C1 segment of cervical spinal cord (tissue), 14 donors: ENCODE measurements at regions not wholly inside any gene's neighbourhood (a gene's known extent, or its start where the extent isn't known, plus 50 kb on each side); places are given as distances from the start of the nearest gene placed in this dataset.
"Not testable (repeated sequence)": the region's sequence is repeated elsewhere in the genome, so short reads cannot be mapped to it uniquely, and the experiment has no call there.

Source experiments
- DNase-seq, 14 donors: peaks; one replicate each; lab custom pipeline; 2025; lab: John Stamatoyannopoulos, UW

GRCh38 chr4:114034189-114034588 is 54.7 kb upstream of the ARSJ start:
- DNase-seq: no peak

DNA sequence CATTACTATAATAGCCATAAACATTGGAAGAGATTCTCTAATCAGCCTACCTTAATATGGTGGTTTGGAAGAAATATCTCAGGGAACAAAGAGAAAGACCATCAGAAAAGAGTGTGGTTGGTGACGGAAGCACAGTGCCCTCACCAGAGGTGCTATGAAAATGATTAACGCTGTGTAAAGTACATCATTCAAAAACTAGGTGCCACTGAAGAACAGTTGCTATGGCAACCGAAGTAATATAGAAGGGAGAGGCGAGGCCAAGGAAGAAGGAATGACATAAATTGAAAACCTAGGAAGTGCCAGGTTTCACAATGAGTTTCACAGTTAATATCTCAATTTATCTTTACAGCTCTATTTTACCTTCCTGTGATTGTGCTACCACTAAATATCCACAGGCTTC is 57.0 kb upstream of the ARSJ start:
- DNase-seq: peak in 1 of 14 donors; percentile 23

DNA sequence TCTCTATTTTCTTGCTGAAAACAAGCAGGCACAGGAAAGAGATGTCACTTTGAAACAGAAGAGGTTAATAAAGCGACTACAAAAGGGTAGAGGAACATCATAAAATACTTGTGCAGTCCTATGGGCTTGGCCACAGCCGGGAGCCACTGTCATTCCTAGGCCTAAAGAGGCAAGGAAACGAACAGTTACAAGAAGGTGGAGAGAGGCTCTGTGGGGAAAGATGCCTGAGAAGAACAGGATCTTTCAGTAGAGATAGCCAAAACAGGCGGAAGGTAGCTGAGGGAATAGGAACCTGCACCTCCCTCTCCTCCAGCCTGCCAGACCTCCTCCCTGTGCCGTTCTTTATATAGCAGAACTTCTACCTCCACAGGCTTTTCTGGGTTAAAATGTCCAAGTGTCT is 57.4 kb upstream of the ARSJ start:
- peak in 1 of 14 donors; percentile 38 for DNase-seq

- DNase-seq: no peak
Observed at GRCh38 chr4:114037988-114038387, 58.5 kb upstream of the ARSJ start.

DNA sequence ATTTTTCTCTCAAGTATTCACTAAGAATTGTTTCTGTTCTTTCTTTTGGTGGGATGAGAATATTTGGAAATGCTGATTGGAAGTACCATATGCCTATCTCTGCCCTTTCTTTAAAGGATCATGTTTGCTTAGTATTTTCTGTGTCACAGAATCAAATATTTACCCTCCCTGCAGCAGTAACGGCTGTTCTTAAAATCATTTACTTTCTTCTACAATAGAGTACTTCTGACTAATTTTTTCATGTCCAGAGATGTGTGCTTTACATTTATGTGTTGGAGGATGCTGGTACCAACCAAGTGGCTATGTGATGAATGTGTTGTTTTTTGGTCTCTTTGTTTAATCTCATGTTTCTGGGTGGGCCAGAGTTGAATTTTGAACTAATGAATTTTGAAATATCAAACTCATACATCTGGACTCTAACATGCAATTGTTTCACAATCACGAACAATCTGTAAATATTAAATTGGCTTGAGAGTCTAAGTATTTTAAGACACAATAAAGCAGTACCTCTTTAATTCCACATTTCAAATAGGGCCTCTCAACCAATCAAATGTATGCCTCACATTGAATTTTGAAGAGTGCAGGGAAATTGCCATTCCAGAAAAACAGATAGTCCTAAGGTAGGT is 59.4 kb upstream of the ARSJ start:
- DNase-seq: no peak

- peak in 1 of 14 donors; percentile 45 for DNase-seq
Observed at GRCh38 chr4:114040319-114041116, 61.1 kb upstream of the ARSJ start.

DNA sequence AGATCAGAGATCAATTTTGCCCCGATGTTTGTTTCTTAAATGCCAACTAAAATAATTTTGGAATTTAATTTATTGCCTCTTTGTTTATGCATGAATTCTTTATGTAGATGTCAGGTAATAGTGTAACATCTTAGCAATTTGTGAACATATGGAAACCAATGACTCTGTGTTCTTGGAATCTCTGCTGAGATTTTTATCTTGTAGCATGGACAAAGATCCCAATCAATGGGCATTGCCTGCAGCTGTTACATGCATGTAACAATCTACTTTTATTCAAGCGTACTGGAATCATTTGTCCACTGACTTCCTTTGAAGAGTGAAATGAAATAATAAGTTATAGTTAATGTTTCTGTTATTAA is 61.6 kb upstream of the ARSJ start:
- no peak for DNase-seq

DNA sequence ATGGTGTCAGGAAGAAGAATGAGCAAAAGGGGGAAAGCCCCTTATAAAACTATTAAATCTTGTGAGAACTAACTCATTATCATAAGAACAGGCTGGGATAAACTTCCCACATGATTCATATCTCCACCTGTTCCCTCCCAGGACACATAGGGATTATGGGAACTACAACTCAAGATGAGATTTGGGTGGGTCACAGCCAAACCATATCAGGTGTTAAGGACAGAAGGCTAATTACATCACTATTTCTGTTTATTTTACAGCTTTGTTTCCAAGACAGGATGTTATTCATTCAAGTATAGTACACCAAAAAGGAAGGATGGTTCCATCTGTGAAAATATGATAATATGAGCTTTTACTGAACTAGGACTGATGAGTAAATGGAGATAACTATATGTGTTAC is 63.7 kb upstream of the ARSJ start:
- peak in 1 of 14 donors; percentile 20 for DNase-seq

DNA sequence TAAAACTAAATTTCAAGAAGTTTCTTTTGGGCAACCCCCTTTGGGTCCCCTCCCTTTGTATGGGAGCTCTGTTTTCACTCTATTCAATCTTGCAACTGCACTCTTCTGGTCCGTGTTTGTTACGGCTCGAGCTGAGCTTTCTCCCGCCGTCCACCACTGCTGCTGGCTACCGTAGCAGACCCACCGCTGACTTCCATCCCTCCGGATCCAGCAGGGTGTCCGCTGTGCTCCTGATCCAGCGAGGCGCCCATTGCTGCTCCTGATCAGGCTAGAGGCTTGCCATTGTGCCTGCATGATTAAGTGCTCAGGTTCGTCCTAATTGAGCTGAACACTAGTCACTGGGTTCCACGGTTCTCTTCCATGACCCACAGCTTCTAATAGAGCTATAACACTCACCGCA is 64.9 kb upstream of the ARSJ start:
- not testable (repeated sequence) for DNase-seq

GRCh38 chr4:114046331-114046730 is 66.9 kb upstream of the ARSJ start:
- no peak for DNase-seq

DNA sequence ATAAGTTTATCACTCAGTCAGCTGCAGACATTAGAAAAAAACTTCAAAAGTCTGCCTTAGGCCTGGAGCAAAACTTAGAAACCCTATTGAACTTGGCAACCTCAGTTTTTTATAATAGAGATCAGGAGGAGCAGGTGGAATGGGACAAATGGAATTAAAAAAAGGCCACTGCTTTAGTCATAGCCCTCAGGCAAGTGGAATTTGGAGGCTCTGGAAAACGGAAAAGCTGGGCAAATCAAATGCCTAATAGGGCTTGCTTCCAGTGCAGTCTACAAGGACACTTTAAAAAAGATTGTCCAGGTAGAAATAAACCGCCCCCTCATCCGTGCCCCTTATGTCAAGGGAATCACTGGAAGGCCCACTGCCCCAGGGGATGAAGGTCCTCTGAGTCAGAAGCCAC is 68.7 kb upstream of the ARSJ start:
- not testable (repeated sequence) for DNase-seq

DNA sequence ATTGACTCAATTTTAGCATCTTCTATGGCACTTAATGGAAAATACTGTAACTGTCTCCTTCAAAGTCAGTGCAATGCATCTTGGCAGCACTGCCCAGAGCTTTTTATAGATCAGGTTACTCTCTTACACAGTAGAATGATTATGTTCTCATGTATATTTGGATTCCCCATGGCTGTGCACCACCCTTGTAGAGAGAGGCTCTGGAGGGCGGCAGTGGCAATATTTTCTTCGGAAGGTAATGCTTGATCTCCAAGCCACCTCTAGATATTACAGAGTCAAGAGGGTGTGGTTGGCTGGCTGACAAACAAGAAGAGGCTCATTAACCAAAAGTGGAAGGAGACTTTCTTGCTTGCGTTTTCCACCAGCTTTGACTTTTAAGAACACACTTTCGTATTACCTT is 72.8 kb upstream of the ARSJ start:
- no peak for DNase-seq

GRCh38 chr4:114056599-114056998 is 77.2 kb upstream of the ARSJ start:
- DNase-seq: no peak

DNA sequence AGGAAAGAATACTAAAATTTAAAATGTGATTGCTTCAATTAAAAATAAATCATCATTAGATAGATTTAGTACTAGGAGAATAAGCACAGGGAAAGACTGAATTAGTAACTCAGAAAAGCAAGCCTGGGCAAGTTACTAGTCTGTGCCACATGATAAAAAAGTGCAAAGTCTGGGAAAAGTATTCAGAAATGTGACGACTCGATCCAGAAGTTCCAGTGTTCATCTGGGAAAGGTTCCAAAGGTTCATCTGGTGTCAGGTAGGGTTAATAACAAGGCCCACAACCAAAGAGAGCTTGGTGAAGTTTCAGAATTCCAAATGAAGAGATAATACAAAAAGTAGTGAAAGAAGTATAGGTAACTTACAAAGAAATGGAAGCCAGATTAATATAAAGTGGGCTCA is 78.3 kb upstream of the ARSJ start:
- DNase-seq: no peak

DNA sequence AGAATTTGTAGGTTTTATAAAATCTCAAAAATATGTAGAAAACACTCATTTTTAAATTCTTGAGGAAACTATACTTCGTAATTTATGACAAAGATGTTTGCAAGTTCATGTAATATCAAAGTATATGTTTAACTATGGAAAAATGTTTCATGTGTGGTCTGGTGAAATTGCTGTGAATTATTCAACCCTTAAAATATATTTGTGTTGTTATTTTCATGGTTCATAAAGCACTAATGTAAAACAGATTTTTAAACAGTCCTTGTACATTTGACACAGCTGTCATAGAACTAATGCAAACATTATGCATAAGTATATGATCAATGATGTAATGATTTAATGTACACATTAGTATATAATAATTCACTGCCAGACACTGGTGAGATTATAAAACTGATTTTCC is 83.1 kb upstream of the ARSJ start:
- DNase-seq: no peak

- no peak for DNase-seq
Observed at GRCh38 chr4:114072781-114073180, 93.3 kb upstream of the ARSJ start.

DNA sequence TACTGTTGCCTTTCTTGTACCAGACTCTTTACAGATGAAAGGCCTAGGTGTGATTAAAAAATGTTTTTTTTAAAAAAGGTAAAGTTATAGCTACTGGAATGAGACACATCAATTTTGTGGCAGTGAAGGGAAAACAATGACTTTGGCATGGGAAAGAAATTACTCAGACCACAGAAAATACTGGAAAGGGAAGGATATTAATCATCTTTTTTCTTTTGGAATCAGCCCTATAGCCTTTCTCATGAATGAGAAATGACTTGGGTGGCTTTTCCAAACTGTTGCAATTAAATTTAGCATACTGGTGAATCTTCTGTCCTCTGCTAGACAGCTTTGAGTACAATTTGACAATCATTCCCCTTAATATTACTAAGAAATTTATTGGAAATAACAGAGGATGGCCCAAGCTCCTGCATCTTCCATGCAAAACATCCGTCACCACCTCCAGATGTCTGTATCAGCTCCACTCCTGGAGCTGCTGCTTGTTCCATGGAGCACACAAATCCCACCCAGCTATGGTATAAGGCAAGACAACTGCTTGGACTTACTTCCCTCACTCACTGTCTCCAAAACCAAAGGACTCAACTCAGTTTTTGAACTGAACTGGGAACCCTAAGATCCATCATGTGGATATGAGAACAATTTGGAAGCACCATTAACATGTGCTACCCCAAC is 97.6 kb upstream of the ARSJ start:
- no peak for DNase-seq

DNA sequence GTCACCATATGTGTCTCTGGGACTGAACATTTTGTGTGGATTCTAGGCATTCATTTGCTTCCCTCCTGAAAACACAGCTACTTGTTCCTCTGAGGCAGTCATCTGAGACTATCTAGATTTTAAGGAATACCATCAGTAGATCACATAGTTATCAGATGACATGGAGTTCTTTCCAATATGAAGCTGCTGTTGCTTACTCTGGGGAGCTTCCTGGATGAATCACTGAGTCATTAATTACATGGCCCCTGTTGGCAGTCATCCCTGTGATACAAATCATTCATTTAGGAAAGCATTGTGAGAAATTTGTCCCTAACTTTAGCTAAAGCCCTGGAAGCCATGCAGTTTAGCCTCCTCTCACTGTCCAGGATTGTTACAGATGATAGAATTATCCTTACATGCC is 98.2 kb upstream of the ARSJ start:
- DNase-seq: no peak

DNA sequence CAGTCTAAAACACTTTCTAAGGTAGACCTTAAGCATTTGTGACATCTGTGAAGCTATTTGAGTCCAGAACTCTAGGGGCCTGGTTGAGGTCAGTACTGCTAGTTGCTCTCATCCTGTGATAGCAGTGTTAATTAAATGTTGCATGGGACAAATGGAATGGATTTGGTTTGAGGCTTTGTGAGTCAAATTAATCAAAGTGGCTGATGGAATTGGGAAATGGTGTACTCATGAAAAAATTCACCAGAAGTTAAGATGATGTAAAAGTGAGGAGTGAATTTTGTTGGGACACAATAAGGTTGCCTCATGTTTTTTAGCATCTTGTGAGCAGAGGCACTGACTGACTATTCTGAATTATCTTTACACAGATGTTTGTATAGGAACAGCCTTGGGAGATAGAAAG is 99.2 kb upstream of the ARSJ start:
- no peak for DNase-seq

DNA sequence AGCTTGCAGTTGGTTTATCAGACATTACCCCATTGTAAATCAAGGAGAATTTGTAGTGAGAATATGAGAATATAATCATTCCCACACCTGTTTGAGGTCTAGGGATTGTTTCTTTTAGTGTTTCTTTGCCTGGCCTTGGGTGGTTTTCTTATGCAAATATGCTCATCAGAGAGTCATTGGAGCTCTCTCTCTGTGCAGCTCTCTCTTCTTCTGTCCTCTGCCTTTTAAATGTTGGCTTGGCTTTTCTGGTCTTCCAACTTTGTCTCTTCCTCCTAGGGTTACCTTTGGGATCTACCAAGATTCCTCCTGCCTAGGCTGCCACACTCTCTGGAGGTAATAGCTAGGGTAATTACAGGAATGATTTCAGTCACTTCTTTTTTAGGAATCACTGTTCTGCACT is 102.3 kb upstream of the ARSJ start:
- DNase-seq: no peak

DNA sequence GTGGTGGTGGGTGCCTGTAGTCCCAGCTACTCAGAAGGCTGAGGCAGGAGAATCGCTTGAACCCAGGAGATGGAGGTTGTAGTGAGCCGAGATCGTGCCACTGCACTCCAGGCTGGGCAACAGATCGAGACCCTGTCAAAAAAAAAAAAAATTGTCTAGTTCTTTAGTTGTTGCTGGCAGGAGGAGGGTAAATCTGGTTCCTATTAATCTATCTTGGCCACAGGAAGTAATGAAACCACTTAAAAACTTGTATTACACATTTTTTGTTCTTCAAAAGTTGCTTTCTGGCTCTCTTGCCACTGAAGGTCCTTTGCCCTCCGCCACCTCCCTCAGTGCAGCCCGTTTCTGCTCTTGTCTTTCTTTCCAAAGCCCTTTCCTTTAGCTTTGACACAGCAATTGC is 102.9 kb upstream of the ARSJ start:
- DNase-seq: no peak

DNA sequence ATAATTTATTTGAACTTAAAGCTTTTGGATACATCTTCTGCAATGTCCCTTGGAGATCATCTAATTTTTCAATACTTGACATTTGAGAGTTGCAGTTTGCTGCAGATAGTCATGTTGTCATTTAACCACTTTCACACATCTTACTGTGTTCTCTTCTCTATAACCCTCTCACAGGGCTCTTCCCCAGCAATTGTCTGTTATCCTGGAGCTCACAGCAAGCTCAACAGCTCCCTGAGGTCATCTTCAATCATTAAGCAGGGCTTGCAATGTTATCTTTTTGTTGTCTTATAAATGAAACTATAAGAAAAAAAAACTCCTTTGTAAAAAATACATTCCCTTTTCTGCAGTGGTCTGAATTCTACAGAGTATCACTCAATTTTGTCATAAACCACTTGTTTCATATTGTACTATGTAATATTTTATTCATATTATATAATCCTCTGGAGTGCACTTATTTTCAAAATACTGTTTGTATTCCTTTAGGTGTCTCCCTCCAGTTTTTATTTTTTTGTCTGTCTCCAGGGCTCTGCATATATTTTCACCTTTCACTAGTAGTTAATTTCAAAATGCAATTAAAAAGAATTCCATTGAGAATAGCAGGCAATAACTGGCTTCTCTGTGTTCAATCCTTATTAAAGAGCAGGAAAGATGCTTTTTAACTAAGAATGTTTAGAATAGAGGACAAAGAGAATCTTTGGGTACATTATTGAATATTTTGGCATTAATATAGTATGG is 106.3 kb upstream of the ARSJ start:
- DNase-seq: peak in 1 of 14 donors; percentile 2
